ENCODE measurements at regions not wholly inside any gene's neighbourhood (a gene's known extent, or its start where the extent isn't known, plus 50 kb on each side); places are given as distances from the start of the nearest gene placed in this dataset.

GRCh38 chr2:128786741-128787478, 468.2 kb upstream of the HS6ST1 start:
- DNase-seq = no peak

GRCh38 chr2:128787616-128788015, 468.9 kb upstream of the HS6ST1 start:
- DNase-seq = no peak

GRCh38 chr2:128788636-128789220, 470.1 kb upstream of the HS6ST1 start:
- DNase-seq = no peak

GRCh38 chr2:128789221-128789620, 470.6 kb upstream of the HS6ST1 start:
- no peak for DNase-seq

- no peak for DNase-seq
Observed at GRCh38 chr2:128789776-128790455, 471.2 kb upstream of the HS6ST1 start.

GRCh38 chr2:128790541-128791001, 471.9 kb upstream of the HS6ST1 start:
- DNase-seq = no peak

GRCh38 chr2:128791120-128791984, 472.7 kb upstream of the HS6ST1 start:
- DNase-seq = no peak

GRCh38 chr2:128791985-128792320, 473.3 kb upstream of the HS6ST1 start:
- DNase-seq = no peak

- DNase-seq = no peak
Observed at GRCh38 chr2:128792476-128793054, 473.9 kb upstream of the HS6ST1 start.

GRCh38 chr2:128793404-128793803, 474.7 kb upstream of the HS6ST1 start:
- no peak for DNase-seq

GRCh38 chr2:128794285-128794684, 475.6 kb upstream of the HS6ST1 start:
- DNase-seq = no peak

- no peak for DNase-seq
Observed at GRCh38 chr2:128796321-128796720, 477.7 kb upstream of the HS6ST1 start.

GRCh38 chr2:128797092-128797491, 478.4 kb upstream of the HS6ST1 start:
- no peak for DNase-seq

- DNase-seq = no peak
Observed at GRCh38 chr2:128797533-128797932, 478.9 kb upstream of the HS6ST1 start.

- DNase-seq = no peak
Observed at GRCh38 chr2:128797937-128798336, 479.3 kb upstream of the HS6ST1 start.

GRCh38 chr2:128798502-128799283, 480.0 kb upstream of the HS6ST1 start:
- no peak for DNase-seq

- DNase-seq = no peak
Observed at GRCh38 chr2:128799284-128799552, 480.6 kb upstream of the HS6ST1 start.

- no peak for DNase-seq
Observed at GRCh38 chr2:128799730-128800129, 481.1 kb upstream of the HS6ST1 start.

GRCh38 chr2:128801576-128801975, 482.9 kb upstream of the HS6ST1 start:
- DNase-seq = no peak

- DNase-seq = no peak
Observed at GRCh38 chr2:128803222-128803621, 484.6 kb upstream of the HS6ST1 start.

- DNase-seq = no peak
Observed at GRCh38 chr2:128805237-128805636, 486.6 kb upstream of the HS6ST1 start.

- no peak for DNase-seq
Observed at GRCh38 chr2:128805918-128806317, 487.2 kb upstream of the HS6ST1 start.

Measured in activated CD4-positive, CD25-positive, alpha-beta regulatory T cell (primary cell).